ENCODE measurements at regions not wholly inside any gene's neighbourhood (a gene's known extent, or its start where the extent isn't known, plus 50 kb on each side); places are given as distances from the start of the nearest gene placed in this dataset.
"Not testable (repeated sequence)": the region's sequence is repeated elsewhere in the genome, so short reads cannot be mapped to it uniquely, and the experiment has no call there.

- no peak for DNase-seq (ENCODE audit: low spot score)
Observed at GRCh38 chr7:119105381-119105780, 880.9 kb downstream of the ANKRD7 start.

DNA sequence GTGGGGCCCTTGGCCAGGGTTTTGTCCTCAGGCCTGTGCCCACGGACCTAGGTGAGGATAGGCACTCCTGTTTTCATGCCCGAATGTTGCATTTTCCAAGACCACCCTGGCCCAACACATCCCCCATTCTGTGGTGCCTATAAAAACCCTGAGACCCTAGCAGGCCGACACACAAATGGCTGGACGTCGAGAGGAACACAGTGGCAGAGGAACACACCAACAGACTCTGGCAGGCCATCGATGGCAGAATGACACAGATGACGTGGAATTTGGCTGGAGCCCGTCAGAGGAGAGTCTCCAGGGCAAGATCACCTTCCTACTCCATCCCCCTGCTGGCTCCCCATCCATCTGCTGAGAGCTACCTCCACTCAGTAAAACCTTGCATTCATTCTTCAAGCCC is 898.8 kb downstream of the ANKRD7 start:
- no peak for DNase-seq (ENCODE audit: low spot score)

- no peak for DNase-seq (ENCODE audit: low spot score)
Observed at GRCh38 chr7:119127706-119128105, 903.2 kb downstream of the ANKRD7 start.

DNA sequence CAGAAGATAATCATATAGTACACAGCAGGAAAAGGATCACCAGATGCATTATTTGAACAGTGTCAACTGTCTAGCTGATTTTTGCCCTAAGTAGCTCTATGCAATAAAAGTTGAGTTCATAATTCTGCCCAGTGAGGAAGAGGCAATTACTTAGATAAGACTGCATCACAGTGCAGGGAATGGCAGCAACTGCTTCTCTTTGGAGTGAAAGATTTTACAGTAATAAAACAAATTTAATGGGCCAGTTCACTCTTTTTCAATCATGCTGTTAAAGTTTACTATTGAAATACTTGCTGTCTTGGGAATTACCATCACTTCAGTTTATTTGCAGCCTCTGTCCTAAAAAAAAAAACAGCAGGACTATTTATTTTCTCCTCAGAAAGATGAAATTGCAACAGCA is 907.9 kb downstream of the ANKRD7 start:
- no peak for DNase-seq (ENCODE audit: low spot score)

DNA sequence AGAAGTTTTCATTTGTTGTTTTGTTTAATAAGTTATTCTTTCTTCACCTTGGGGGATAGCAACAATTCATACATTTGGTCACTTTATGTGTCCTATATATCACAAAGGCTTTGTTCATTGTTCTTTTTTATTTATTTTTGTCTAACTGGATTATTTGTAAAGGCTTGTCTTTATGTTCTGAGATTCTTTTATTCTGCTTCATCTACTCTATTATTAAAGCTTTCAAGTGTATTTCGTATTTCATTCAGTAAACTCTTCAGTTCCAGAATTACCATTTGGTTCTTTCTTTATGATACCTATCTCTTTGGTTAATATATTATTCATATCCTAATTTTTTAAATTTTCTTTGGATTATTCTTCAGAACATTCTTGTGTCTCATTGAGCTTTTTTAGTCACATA is 942.9 kb downstream of the ANKRD7 start:
- no peak for DNase-seq (ENCODE audit: low spot score)

- DNase-seq (ENCODE audit: low spot score) = no peak
Observed at GRCh38 chr7:119172043-119172442, 947.5 kb downstream of the ANKRD7 start.

DNA sequence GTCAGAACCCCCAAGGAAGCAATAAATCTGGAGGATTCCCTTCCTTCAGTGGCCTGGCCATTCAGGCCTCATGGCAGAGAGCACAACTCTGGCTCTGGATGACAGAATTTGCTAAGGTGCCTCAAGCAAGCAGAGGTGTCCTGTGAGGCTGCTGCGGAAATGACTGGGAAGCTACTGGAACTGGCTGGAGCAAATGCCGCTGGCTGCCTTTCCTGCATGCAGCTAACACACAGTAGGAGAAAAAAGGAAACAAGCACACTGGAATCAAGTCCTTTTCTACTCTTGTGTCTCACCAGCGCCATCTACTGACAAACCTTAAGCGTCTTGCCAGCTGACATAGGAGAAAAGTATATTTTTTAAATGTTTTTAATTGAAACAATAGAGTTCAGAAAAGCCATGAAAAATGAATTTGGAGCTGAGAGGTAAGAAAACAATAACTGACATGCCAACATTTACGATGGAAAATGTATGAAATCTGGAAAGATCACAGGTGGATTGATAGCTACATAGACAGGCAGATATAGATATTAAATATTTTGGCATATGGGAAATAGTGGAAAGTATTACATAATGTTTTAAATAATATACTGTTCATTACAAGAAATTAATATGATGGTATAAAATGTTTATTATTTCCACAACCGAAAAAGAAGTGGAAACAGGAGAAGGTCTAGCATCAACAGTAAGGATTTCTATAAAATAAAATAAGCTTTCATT is 951.6 kb downstream of the ANKRD7 start:
- DNase-seq (ENCODE audit: low spot score) = peak; percentile 33

- DNase-seq (ENCODE audit: low spot score) = no peak
Observed at GRCh38 chr7:119177863-119178262, 953.4 kb downstream of the ANKRD7 start.

- no peak for DNase-seq (ENCODE audit: low spot score)
Observed at GRCh38 chr7:119184124-119184788, 959.8 kb downstream of the ANKRD7 start.

- DNase-seq (ENCODE audit: low spot score) = no peak
Observed at GRCh38 chr7:119196183-119196582, 971.7 kb downstream of the ANKRD7 start.

- no peak for DNase-seq (ENCODE audit: low spot score)
Observed at GRCh38 chr7:119197172-119197876, 972.8 kb downstream of the ANKRD7 start.

- DNase-seq (ENCODE audit: low spot score) = peak; percentile 50
Observed at GRCh38 chr7:119197877-119198527, 973.5 kb downstream of the ANKRD7 start.

DNA sequence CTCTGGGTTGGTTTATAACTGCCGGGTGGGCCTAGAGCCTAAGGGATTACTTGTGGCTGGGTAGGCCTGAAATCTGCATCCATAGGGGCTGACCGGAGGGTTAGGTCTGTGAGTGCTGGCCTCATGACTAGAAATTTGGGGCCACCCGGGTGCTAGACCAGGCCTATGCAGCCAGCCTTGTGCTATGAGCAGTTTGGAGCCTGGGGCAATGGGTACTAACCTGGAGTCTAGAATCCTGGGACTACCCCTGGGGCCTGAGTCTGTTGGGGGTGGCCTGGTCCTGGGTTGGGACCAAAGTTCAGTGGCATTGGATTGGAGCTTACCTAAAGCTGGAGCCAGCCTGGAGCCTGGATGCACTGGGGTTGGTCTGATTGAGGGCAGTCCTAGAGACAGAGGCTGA is 995.2 kb downstream of the ANKRD7 start:
- DNase-seq (ENCODE audit: low spot score) = no peak

- no peak for DNase-seq (ENCODE audit: low spot score)
Observed at GRCh38 chr7:119223930-119224329, 999.4 kb downstream of the ANKRD7 start.

- no peak for DNase-seq (ENCODE audit: low spot score)
Observed at GRCh38 chr7:119228482-119228881, 1004.0 kb downstream of the ANKRD7 start.

DNA sequence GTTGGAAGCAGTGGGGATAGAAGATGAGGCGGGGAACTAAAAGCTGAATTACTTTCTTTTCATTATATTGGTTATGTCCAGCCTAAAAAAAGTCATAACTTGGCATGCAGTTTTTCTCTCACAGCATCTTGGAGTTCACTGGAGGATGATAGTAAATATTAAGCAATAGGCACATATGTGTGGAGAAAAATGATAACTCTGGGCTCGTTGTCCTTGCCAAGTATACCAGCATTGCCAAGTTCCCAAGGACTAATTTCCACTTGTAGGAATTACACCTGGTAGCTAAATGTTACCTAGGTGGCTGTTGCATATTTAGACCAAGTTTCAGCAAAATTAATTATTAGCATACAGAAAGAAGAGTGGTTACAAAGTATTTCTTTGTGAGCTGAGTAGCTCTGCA is 1007.6 kb downstream of the ANKRD7 start:
- DNase-seq (ENCODE audit: low spot score) = no peak

GRCh38 chr7:119233015-119233414 is 1008.5 kb downstream of the ANKRD7 start:
- no peak for DNase-seq (ENCODE audit: low spot score)

- DNase-seq (ENCODE audit: low spot score) = no peak
Observed at GRCh38 chr7:119252962-119253361, 1020.0 kb upstream of the KCND2 start.

DNA sequence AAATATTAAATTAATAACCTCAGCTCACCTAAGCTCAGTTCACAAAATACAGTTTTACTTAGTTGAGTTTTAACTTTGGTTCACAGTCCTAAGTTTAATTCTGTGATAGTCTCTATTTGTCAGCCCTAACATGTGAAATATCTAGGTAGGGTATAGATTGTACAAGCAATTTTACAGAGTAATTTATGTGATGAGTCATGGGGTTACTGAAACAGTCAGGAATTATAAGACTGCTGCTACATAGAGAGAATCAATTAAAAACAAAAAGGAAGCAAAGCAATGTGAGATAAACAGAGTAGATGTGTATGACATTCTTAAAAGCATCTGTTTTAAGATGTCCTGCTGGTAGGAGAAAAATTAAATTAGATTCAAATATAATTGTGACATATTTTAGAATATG is 1018.2 kb upstream of the KCND2 start:
- no peak for DNase-seq (ENCODE audit: low spot score)

GRCh38 chr7:119256001-119256400 is 1017.0 kb upstream of the KCND2 start:
- DNase-seq (ENCODE audit: low spot score) = no peak

- no peak for DNase-seq (ENCODE audit: low spot score)
Observed at GRCh38 chr7:119256446-119257131, 1016.4 kb upstream of the KCND2 start.

DNA sequence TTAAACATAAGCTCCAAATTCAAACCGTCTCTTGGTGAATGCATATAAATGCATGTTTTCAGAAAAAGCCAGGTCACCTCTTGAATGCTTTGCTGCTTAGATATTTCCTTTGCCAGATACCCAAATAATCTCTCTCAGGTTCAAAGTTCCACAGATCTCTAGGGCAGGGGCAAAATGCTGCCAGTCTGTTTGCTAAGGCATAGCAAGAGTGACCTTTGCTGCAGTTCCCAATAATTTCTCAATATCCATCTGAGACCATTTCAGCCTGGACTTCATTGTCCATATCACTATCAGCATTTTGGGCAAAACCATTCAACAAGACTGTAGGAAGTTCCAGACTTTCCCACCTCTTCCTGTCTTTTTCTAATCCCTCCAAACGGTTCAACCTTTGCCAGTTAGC is 1006.2 kb upstream of the KCND2 start:
- DNase-seq (ENCODE audit: low spot score) = not testable (repeated sequence)

Data from SW480 (cell line).